Stimulated activated CD4-positive, alpha-beta T cell treated with anti-CD3 and anti-CD28 coated beads, Interleukin-4, amount 100 ng/mL, for 24 hours (primary cell): ENCODE measurements at regions not wholly inside any gene's neighbourhood (a gene's known extent, or its start where the extent isn't known, plus 50 kb on each side); places are given as distances from the start of the nearest gene placed in this dataset.
"Not testable (repeated sequence)": the region's sequence is repeated elsewhere in the genome, so short reads cannot be mapped to it uniquely, and the experiment has no call there.

Experiments used
- DNase-seq: peaks from one replicate; pipeline ENCODE4 v3.0.0-alpha.2; 2020

DNA sequence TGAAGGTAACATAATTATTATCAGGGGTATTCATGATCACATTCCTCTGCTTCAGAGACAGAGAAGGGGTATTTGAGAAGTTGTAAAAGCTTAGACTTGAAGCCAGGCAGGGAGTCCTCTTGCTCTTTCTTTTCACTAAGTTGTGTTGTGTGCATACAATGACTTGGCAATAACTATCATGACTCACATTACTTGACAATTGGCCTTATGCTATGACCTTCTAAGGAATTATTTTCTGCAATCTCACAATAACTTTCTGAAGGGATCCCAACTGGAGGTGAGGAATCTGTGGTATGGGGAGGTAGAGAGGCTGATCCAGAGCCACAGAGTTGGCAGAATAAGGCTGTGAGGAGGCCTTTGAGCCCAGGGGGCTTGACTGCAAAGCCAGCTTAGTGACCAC is 622.3 kb downstream of the MTRR start:
- no peak for DNase-seq

DNA sequence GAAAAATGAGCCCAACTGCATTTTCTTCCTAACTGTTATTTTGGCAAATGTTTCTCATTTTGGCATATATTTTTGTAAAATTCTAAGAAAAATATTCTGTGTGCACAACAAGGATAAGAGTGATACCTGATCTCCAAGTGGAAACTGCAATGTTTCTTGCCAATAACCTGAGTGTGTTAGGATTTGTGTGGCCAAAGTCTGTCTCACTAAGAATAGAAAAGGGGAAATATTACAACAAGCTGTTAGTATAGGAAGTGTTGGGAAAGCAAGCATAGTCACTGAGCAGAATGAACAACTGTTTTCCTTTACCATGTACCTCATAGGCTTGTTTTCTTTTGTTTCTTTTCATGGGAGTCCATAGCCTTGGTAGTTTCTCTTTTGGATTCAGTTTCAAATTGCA is 624.2 kb downstream of the MTRR start:
- no peak for DNase-seq

DNA sequence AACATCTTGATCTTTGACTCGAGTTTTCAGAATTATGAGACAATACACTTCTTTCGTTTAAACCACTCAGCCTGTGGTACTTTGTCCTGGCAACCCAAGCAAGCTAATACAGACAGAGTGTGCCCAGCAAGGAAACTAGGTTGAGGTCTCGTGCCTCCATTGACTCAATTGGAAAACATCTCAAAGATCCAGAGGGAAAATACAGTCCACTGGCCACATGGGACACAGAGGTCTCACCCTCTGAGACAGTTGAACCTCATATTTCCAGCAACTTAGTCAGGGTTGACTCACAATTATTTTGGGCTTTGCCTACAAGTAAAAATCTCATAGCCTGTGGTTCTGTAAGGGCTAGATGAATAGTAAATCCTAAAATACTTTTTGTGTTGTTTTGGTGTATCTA is 631.5 kb downstream of the MTRR start:
- DNase-seq = no peak

DNA sequence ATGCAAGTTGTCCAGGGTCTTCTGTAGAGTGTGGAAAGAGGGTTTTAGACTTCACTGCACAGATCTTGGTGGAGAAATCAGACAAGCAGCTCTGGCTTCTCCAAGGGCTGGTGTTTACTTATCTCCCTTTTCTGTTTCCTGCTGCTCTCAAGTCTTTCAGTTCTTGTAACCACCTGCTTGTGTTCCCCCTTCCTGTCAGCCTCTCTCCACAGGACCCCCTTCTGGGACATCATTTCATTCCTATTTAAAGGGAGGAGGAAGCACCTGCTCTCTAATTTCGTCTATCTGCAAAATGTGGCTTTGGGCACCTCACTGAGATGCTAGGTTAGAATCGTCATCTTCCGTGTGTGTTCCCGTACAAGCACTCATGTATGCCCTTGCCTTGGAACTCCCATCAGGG is 636.2 kb downstream of the MTRR start:
- no peak for DNase-seq

DNA sequence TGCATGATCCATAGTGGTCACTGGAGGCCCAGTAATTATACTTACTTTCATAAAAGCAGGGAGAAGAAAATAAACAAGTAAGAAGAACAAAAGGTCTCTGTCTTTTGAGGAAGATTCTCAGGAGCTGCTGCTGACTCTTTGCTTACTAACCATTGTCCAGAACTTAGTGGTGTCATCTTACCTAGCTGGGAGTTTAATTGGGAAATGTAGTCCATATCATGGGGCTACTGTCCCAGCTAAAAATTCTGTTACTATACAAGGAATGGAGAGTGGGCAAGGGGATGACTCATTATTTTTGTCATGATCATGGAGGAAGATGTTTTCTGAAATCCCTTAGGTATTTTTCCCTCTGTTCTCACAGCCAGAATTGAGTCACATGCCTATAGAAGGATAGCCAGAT is 639.3 kb downstream of the MTRR start:
- DNase-seq = no peak

DNA sequence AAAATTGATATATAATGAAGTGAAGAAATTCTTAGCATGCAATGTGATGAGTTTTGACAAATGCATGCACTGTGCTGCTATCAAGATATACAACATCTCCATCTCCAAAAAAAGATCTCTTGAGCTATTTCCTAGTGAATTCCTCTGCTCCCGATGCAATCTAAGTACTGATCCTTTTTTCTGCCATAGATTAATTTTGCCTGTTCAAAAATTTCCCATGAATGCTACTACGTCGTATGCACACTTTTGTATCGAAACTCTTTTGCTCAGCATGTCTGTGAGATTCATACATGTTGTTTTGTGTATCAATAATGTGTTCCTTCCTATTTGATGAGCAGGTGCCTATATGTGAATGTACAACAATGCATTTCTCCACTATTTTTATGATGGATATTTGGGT is 647.4 kb downstream of the MTRR start:
- no peak for DNase-seq

DNA sequence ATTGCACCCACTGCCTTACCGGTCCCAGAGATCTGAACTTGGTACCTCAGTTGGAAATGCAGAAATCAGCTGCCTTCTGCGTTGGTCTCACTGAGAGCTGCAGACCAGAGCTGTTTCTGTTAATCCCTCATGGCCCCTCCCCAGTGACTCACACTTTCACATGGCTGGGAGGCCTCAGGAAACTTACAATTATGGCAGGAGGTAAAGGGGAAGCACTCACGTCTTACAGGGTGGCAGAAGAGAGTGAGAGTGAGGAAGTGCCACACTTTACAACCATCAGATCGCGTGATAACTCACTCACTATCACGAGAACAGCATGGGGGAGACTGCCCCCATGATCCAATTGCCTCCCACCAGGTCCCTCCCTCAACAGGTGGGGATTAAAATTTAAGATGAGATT is 648.5 kb downstream of the MTRR start:
- DNase-seq = no peak

DNA sequence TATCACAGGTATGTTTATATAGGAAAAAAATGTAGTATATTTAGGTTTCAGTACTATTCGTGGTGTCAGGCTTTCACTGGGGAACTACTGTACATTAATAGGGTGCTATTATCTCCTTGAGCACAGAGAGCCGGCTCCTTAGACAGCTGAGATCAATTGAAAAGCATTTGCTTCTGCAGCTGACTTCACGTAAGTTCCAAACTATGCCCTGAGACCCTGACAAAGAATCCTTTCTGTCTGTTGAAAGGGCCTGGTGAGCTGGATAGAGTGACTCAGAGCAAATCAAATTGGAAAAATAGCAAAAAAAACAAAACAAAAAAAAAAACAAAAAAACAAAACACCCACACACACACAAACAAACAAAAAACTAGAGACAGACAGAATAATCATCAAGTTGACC is 652.0 kb downstream of the MTRR start:
- no peak for DNase-seq

DNA sequence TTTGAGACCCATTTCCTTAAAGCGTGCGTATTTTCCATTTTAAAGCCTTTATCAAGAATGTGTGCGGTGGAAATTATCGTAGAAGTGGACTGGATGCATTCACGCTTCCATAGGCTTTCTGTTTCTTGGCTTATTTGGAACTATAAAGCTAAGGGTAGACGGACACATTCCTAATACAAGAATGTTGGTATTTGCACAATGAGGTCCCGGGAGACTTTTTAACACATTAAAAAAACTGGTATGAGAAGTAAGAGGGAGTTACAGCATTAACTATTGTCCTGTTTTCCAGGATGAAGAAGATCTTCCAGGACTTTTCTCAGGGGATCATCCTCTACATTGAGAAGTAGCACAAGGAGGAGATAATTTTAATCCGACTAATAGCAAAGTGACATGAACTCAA is 653.0 kb downstream of the MTRR start:
- no peak for DNase-seq

DNA sequence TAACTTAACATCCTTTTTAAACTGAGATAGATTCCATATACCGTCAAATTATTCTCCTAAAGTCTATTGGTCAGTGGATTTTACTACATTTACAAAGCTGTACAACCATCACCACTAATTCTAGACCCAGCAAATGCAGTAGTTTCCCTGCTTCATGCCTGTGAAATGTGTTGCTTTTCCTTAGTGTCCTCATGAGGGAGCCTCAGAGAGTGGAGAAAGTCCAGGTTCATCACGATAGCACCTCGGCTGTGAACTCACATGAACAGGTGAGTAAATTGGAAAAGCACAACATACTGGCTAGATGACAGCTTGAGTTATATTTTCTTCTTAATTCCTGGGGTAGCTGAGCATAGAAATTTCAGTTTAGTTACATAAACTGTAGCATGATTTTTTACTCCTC is 653.7 kb downstream of the MTRR start:
- DNase-seq = no peak

DNA sequence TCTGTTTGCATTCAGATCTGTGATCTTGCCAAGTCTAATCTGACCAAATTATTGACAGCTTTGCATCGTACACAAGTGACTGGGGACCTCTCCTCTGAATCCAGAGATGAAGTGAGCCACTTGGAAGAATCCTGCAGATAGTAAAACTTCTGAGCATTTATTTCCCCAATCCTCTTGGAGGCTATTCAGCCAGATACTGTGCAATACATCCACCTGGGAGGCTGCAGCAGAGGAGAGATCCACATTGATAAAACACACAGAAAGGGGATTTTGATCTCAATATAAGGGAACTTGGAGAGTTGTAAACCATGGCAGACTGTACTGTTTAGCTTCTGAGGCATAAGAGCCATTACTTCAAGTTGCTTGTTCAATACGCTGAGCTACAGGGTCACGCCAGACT is 654.6 kb downstream of the MTRR start:
- DNase-seq = no peak

DNA sequence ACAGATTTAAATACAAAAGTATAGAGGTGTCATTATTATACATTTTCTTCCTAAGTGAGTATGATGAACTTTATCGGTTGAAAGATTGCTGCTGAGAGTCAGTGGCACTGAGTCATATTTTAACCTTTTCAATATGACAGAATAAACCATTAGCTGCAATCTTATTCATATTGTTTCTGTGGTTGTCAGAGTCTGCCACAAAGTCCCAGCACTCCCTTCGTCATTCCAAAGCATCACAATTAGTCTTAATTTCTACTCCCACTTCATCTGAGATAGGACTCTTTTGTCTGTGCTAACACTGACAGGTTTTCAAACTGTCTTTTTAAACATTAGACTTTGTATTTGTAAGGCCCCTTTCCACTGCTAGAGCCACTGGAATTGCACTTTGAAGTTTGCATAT is 656.9 kb downstream of the MTRR start:
- DNase-seq = no peak

DNA sequence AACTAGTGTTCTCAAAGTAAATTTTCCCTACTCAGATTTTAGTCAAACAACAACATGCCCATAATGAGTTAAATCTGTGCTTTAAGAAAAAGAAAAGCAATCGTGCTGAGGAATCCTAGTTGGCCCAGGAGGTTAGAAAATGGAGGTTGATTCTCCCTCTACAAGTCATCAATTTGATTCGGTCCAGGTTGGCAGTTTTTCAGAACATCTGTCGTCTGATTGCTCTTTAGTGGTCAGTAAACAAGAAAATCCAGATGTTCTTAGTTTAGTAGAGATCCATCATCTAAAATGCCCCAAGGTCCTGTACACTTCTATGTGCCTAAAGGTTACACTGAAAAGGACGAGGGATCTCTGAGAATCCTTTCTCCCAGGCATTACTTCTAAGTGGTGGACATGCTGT is 659.2 kb downstream of the MTRR start:
- no peak for DNase-seq

DNA sequence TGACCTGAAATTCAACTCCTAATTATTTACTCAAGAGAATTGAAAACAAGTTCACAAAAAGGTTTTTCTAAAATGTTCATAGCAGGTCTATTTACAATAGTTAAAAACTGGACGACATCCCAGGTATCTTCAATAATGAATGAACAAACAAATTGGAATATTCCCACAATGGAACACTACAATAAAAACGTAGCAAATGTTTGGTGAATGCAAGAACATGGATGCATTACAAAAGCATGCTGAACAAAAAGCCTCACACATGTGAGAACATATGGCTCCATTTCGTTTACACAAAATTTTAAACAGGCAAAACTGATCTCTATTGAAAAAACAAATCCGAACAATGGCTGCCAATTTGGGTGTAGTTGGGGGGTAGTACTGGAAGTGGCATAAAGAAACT is 669.9 kb downstream of the MTRR start:
- DNase-seq = no peak

DNA sequence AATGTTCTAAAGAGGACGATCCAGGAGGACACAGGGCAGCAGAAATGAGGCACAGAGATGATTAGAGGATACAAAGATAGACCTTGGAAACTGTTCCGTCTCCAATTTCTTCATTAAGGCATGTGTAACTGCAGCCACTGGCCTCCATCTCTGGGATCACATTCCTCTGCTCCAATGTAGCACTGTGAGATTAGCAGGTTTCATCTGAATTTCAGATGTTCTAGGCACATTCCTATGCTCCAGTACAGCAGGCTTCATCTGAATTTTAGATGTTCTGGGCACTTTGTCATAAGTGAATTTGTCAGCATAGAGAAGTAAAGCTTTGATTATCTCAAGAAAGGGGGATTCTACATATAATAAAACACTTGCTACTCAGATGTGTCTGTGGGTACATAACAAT is 671.4 kb downstream of the MTRR start:
- DNase-seq = no peak

DNA sequence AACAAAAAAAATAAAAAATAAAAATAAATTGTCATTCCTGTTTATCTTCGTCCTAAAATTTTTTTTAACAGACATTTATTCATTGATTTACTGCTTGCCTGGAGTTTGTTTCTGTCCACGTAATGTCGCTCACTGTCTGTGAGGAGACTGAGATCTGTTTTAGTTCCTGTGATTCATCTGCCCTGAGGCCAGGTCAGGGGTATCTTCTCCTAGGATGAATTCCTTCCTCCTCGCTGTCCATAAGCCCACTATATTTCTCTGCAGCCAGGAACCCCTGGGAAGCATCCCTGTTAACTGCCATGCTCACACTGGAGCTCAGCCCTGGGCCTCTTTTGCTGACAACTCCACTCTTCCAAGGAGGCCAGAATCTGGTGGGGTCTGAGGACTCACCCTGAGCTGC is 682.0 kb downstream of the MTRR start:
- no peak for DNase-seq

DNA sequence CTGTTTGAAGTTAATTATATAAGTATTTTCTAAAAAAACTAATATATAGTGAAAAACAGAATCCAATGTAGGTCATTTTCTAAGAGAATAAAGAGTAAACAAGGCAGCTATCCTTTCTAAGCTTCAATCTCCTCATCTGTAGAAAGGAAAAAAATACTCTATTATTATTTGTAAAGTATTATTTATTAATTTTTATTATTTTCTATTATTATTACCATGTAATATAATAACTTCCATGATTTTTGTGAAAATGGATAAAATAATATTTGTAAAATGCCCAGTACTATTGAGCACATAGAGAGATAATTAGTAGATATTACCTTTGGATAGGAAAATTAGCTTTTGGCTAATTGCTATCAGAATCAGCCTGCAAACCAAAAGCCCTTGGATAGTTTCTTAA is 684.4 kb downstream of the MTRR start:
- DNase-seq = no peak

DNA sequence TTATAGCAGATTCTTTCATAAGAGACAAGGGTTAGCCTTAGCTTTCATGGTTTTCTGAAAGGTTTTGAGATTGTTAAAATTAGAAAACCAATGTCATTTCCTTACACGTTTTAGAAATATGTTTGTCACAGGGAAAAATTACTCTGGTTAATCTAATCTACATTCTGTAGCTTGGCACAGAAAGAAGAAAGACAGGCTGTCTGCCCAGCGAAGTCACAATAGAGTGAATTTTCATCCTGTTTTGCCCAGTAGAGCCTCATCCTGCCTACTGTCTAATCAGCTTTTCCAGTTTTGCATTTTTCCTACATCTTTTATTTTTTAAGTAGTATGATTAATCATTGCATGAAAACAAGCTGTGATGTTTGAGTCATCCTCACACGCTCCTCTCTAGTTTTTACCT is 688.8 kb downstream of the MTRR start:
- no peak for DNase-seq

DNA sequence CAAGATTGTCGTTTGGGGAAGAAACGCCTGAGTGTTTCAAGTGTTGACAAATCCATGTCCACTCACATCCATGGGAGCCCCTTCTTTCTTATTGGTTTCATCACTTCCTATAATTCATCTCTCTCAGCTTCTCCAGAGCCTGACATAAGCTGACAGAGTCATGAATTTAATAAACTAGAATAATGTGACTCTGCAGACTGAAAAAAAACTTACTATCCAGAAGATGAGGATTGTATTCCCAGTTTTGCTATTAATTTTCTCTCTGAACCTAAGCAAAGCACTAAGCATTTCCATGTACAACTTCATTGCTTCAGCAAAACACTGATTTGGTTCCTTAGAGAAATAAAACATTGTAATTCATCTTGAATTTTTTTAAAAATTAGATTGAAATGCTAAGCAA is 691.8 kb downstream of the MTRR start:
- no peak for DNase-seq

DNA sequence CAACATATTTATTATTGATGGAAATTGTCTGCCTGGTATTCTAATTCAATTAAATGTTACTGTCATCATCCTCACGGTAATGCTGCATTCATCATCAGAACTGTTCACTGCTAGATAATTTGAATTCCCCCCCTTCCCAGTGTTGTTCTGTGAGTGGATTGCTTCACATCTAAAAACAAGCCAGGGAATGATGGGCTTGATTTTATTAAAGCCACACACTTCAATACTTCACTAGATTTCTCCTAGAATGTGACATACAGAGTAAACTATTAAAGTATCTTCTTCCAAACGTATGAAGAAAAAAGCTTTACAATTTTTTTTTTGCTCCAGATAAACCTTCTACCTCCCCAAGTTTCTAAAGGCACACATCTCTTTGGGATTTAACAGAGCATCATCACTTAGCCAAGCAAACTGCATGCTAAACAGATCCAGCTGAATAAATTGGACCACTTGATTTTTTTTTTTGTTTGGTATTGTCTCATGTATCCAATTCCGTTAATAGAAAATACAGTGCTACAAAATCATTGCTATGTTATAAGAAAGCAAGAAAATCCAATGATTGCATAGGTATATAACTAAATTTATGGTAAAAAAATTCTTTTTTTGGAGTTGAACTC is 692.4 kb downstream of the MTRR start:
- no peak for DNase-seq

DNA sequence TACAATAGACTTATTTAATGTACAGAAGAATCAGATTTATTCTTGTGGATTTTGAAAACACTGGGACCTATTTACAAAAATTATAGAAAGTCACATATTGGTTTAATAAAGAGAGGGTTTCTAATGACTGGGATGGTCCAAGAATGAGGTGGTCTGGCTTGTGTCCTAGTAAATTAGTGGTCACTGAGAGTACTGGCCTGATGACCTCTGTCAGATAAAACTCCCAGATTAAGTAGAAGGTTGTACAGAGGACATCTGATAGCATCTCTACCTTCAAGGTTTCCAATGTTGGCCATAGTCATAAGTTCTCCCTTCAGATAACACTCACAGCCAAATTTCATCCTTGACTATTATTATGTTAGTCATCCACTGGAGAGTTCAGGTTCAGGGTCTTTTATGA is 692.9 kb downstream of the MTRR start:
- DNase-seq = no peak

DNA sequence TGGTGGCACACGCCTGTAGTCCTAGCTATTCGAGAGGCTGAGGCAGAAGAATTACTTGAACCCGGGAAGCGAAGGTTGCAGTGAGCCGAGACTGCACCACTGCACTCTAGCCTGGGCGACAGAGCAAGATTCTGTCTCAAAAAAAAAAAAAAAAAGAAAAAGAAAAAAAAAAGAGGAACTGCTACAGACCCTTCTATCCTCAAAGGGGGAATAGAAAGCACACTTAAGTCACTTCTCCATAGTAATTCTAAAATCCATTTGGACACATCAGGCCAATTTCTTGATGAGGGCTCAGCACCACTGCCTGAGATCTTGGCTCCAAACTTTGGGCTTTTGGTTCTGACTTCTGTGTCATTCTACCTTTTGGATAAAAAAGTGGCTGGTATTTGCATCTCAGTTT is 694.6 kb downstream of the MTRR start:
- not testable (repeated sequence) for DNase-seq

DNA sequence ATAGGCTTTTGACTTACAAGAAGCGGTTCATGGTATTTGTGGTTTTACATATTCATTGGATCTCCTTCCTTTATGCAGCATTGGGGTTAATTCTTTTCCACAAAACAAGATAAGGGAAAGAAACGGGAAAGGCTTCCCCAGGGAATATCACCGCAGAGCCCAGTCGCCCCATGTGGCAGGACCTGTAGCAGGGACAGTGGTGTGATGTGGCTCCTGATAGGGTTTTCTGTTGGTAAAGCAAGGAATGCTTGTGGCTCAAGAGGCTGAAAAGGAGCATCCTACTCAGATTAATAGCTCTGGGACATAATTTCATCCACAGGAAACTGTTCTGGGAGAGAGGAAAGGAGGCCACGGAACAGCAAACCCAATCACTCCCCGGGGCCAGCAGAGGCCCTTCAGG is 699.9 kb downstream of the MTRR start:
- DNase-seq = no peak

DNA sequence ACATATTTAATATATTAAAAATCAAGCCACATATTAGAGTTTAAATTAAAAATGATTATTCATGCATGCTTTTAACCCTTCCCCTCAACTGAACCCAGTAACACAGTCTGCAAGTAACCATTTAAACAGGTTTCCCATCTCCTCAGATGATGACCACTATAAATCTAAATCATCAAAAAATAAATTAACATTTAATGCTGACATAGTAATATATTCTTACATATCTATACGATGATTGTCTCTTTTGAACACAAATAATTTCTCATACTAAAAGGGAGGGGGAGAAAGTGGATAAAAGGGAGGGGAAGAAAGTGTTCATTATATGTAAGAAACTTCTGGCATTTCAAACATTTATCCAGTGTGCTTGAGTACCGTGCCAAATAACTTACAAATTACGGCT is 701.6 kb downstream of the MTRR start:
- DNase-seq = no peak

DNA sequence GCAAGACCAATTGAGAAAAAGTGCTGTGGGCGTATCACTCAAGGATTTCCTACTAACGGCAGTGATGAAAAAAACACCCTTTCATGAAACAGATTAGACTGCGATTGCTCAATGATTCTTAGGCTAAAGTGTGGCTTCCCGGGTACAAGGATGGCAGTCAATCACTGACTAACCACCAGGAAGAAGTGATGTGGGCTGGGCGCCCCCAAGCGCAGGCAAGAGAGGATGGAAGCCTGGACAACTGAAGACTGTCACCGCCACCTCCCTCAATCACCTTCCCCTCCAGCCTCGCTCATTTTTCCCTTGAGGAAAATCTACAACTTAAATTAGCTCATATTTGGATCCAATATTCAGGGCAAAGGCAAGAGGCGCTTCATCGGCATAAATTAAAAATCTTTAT is 707.2 kb downstream of the MTRR start:
- DNase-seq = no peak

DNA sequence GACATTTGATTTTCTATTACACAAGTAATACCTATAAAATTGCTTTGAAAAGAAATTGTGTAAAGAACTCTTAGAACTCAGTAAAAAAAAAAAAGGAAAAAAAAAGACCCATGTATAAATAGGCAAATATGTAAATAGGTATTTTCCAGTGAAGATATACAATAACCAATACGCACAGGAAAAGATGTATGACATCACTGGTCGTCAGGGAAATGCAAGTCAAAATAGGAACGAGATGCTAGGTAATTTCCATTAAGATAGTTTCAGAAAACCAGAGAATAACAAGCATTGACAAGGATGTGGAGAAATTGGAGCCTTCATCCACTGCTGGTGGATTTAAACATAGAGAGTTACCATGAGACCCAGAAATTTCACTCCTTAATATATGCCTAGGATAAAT is 708.8 kb downstream of the MTRR start:
- DNase-seq = no peak
